GM12873 (cell line): ENCODE measurements at regions not wholly inside any gene's neighbourhood (a gene's known extent, or its start where the extent isn't known, plus 50 kb on each side); places are given as distances from the start of the nearest gene placed in this dataset.

Experiments
- TF ChIP-seq, protein P1 (sequence below): IDR thresholded peaks from 2 replicates; pipeline ENCODE4 v1.5.1; 2012; ENCODE audit warnings: low read depth, mild to moderate bottlenecking, moderate library complexity, low read length, control low read depth; ENCODE audit not compliant: insufficient read depth; ENCODE audit errors: missing control alignments

DNA sequence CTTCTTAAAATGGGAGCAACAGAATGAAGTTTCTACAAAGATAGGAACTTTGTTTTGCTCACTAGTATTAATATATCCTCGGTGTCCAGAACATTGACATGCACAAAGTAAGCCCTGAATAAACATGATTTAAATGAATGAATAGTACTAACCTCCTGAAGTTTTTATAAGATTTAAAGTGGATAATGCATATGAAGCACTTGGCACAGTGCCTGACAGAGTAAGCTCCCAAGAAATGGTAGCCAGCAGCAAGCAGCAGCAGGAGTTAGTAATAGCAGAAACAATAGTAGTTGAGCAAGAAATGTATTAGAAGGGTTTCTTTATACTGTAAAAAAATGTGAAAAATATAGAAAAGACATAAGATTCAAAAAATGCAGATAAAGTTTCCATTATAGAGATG, 258.1 kb upstream of the C1orf87 start:
- TF ChIP-seq, protein P1, sequence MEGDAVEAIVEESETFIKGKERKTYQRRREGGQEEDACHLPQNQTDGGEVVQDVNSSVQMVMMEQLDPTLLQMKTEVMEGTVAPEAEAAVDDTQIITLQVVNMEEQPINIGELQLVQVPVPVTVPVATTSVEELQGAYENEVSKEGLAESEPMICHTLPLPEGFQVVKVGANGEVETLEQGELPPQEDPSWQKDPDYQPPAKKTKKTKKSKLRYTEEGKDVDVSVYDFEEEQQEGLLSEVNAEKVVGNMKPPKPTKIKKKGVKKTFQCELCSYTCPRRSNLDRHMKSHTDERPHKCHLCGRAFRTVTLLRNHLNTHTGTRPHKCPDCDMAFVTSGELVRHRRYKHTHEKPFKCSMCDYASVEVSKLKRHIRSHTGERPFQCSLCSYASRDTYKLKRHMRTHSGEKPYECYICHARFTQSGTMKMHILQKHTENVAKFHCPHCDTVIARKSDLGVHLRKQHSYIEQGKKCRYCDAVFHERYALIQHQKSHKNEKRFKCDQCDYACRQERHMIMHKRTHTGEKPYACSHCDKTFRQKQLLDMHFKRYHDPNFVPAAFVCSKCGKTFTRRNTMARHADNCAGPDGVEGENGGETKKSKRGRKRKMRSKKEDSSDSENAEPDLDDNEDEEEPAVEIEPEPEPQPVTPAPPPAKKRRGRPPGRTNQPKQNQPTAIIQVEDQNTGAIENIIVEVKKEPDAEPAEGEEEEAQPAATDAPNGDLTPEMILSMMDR, result no peak

- TF ChIP-seq, protein P1, result no peak
Measured at GRCh38 chr1:60329651-60330050, 256.1 kb upstream of the C1orf87 start.

DNA sequence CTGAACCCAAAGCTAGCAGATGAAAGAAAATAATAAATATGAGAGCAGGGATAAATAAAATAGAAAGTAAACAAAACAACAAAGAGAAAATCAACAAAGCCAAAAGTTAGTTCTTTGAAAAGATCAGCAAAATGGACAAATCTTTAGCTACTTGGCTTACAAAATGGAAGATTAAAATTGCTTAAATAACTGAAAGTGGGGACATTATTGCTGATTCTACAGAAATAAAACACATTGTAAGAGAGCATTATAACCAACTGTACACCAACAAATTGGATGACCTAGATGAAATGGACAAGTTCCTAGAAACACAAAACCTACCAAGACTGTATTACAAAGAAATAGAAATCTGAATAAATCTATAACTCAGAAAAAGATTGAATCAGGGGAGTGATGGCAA, 238.3 kb upstream of the C1orf87 start:
- TF ChIP-seq, protein P1, result no peak

GRCh38 chr1:60299581-60299980, 226.0 kb upstream of the C1orf87 start:
- TF ChIP-seq, protein P1, result no peak

GRCh38 chr1:60298290-60298689, 224.7 kb upstream of the C1orf87 start:
- TF ChIP-seq, protein P1, result no peak

GRCh38 chr1:60296794-60297193, 223.2 kb upstream of the C1orf87 start:
- TF ChIP-seq, protein P1, result no peak

GRCh38 chr1:60292140-60292539, 218.6 kb upstream of the C1orf87 start:
- TF ChIP-seq, protein P1, result no peak
